Epithelial cell of proximal tubule (primary cell): ENCODE measurements at regions not wholly inside any gene's neighbourhood (a gene's known extent, or its start where the extent isn't known, plus 50 kb on each side); places are given as distances from the start of the nearest gene placed in this dataset.

Experiments used
- DNase-seq: peaks from one replicate; pipeline ENCODE4 v3.0.0-alpha.2; 2011; ENCODE audit warnings: low read depth
- H3K4me3 ChIP-seq: 2 replicates; pipeline ENCODE4 v1.5.1; 2011; ENCODE audit warnings: low read depth, mild to moderate bottlenecking, low read length
- TF ChIP-seq, protein P1 (sequence below): conservative IDR thresholded peaks from 2 replicates; pipeline ENCODE4 v1.5.1; 2012; ENCODE audit warnings: low read depth, mild to moderate bottlenecking, low read length

DNA sequence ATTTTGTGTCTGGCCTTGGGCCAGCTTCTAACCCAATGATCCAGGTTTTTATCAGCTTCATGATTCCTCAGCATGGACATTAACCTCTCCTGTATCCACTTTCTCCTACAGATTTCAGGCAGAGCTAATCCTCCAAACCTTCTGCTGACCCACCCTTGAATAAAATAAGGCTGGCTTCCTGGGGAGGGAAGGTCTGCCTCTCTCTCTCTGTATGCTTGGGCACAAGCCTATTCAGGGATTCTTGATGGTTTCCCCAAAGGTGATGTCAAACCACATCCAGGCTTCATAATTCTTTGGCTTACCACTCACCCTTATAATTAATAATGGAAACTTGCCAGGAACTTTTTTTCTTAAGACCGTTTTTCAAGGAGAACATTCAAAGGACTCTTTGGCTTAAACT lies 240.1 kb downstream of the UTP18 start:
- TF ChIP-seq, protein P1, sequence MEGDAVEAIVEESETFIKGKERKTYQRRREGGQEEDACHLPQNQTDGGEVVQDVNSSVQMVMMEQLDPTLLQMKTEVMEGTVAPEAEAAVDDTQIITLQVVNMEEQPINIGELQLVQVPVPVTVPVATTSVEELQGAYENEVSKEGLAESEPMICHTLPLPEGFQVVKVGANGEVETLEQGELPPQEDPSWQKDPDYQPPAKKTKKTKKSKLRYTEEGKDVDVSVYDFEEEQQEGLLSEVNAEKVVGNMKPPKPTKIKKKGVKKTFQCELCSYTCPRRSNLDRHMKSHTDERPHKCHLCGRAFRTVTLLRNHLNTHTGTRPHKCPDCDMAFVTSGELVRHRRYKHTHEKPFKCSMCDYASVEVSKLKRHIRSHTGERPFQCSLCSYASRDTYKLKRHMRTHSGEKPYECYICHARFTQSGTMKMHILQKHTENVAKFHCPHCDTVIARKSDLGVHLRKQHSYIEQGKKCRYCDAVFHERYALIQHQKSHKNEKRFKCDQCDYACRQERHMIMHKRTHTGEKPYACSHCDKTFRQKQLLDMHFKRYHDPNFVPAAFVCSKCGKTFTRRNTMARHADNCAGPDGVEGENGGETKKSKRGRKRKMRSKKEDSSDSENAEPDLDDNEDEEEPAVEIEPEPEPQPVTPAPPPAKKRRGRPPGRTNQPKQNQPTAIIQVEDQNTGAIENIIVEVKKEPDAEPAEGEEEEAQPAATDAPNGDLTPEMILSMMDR, result no peak
- no peak for DNase-seq
- no peak overlapping the region for H3K4me3 ChIP-seq

DNA sequence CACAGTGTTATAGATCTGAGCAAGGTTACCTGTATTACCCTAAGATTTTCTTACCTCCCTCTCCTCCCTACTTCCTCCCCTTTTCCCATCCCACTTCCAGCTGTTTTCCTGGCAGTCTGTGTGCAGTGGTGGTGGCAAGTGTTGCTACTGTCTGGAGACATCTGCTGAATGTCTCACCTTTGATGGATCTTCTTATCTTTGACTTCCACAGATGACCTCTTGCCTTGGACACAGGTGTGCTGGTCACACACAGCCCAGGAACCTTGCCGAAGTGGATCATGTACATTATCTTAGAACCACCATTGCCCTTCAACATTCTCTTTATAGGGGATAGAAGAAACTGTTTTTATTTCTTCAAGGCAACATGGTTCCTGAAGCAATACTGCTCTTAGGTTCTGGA lies 245.1 kb downstream of the UTP18 start:
- TF ChIP-seq, protein P1, result no peak
- H3K4me3 ChIP-seq, result no peak overlapping the region
- no peak for DNase-seq

DNA sequence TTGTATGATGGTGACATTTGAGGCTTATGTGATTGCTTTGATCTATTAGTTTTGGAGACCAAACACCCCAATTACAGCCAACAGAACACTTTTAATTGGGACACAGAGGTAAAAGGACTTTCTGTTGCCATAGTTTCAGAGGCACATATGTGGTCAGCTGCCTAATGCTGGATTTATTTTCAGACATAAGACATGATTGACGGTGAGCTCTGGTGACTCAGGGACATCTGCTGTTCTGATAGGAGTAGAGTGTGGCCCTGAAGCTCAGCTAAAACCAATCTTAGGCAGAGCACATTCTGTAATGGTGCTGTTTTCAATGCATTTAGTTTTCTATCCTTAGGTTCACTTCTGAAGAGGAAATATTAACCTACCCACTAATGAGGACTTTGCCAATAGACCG lies 247.1 kb downstream of the UTP18 start:
- TF ChIP-seq, protein P1, result no peak
- no peak overlapping the region for H3K4me3 ChIP-seq
- DNase-seq, result no peak

DNA sequence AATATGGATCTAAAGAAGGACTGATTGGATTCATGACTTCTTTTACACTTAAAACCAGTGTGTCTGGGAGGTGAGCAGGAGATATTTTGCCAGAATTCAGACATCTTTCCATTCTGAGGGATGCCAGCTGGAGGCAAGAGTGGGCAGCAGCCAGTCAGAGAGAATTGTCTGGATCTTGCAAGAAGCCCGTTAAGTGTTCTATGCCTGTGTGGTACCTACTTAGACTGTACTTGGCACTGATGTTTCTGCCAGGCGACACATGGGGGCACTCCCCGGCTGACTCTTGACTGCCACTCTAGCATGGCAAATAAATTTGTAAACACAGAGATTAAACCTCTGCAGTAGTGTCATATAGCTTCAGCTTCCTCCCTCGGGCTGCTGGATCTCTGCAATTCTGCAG lies 247.7 kb downstream of the UTP18 start:
- DNase-seq, result no peak
- TF ChIP-seq, protein P1, result no peak
- no peak overlapping the region for H3K4me3 ChIP-seq

DNA sequence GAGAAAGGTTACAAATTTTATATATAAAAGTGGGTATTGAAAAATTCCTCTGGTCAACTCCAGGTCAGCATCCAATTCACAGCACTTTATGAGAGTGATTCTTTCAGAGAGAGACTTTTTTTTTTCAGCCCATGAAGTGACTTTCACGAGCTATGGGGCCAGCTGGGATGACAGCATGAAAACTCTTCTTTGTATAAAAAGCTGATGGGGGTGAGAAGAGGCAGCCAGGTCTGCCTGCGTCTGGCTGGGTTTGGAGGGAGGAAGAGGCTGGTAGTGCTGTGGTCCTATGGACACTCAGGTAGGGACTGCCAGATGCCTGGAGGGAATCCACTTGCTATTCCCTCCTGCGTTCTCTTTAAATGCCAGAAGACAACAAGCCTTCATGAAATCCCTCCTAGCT lies 250.6 kb downstream of the UTP18 start:
- no peak for DNase-seq
- TF ChIP-seq, protein P1, result no peak
- no peak overlapping the region for H3K4me3 ChIP-seq

DNA sequence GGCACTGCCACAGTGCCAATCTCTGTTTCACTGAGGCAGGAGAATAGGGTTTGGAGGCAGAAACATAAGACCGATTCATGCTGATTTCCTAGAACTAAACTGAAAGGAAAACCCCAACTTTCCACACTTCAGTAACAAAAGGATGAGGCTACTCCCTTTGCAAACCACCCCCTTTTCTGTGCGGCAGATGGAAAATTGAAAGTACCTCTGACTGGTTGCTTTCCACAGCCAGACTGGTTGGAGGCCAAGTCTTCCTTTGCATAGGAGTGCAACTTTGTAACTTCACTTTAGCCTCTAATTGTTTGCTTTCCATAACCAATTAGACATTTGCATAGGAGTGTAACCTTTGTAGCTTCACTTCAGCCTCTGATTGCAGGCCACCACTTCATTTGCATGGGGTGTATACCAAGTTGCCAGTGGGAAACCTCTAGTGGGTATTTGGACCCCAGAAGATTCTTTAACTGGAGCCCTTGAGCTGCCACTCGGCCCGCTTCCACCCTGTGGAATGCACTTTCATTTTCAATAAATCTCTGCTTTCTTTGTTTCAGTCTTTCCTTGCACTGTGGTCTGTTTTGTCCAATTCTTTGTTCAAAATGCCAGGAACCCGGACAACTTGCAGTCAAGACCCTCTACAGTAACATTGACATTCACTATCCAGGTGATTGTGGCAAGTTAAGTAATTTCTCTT lies 252.0 kb downstream of the UTP18 start:
- H3K4me3 ChIP-seq, result no peak overlapping the region
- TF ChIP-seq, protein P1, result no peak
- DNase-seq, result no peak

DNA sequence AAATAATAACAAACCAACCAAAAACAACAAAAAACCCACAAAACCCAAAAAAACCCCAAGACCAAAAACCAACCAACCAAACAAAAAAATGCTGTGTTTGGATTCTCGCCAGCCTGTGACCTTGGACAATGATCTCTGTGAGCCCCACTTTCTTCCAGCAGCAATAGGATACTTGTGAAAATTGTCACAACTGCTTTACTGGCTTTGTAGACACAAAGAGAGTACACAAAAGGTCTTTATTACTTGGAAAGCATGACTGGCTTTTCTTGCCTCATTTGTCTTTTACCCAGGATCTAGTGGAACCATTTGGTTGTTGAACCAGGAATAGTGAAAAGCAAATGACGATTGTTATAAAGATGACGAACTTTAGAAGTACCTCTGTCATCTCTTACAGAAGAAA lies 256.6 kb downstream of the UTP18 start:
- TF ChIP-seq, protein P1, result no peak
- DNase-seq, result no peak
- no peak overlapping the region for H3K4me3 ChIP-seq
